LNCaP clone FGC (cell line): ENCODE measurements at regions not wholly inside any gene's neighbourhood (a gene's known extent, or its start where the extent isn't known, plus 50 kb on each side); places are given as distances from the start of the nearest gene placed in this dataset.
A peak's percentile ranks its signal among the peaks of the same experiment; 100 is the strongest.

Source experiments
- DNase-seq: peaks from one replicate; pipeline ENCODE4 v3.0.0-alpha.2; 2011; ENCODE audit warnings: low read depth
- H3K4me3 ChIP-seq: 2 replicates; pipeline ENCODE4 v1.5.1; 2011; ENCODE audit warnings: mild to moderate bottlenecking, low read depth, low read length, control low read depth
- CTCF ChIP-seq: IDR thresholded peaks from 2 replicates; pipeline ENCODE4 v1.5.1; 2012; ENCODE audit warnings: mild to moderate bottlenecking; ENCODE audit not compliant: control insufficient read depth, insufficient read depth; ENCODE audit errors: extremely low read depth

DNA sequence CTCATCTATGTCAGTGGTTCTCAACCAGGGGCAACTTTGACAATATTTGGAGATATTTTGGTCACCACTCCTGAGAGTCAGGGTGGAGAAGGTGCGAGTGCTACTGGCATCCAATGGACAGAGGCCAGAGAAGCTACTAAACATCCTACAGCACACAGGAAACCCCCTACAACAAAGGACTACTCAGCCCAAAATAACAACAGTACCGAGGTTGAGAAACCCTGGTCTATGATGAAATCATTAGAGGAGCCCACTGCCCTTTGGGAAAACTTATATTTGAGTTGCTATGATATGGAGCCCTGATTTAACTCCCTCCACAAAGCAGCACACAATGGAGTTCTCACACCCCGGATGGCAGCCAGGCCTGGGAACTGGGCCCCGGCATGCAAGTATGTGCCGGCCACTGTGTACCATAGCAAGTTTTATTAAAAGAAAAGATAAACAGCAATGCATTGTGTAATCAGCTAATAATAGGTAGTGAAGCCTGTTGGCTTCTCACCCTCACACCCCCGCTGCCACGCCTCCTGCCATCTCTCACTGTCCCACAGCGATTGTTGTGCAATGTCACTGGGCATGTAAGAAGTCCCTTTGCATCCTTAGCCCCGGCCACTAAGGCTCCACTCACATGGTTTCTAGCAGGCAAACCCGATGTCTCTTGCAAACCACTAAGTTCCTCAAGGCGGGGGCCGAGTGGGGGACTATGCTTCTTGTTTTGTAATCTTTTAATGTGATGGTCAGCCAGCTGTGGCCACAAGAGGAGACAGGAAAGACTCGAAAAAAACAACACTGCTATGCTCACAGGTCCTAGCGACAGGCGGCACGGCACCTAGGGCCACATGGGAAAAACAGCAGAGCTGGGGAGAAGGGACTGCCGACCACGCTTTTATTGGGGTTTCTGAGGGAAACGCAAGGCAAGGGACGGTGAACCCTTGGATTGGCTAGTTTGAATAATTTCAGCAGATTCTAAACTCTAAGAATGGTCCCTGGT lies 110.0 kb downstream of the AQP9 start:
- TF ChIP-seq CTCF = no peak
- peak; percentile 87 for DNase-seq
- no peak overlapping the region for H3K4me3 ChIP-seq

GRCh38 chr15:58249646-58250312 lies 111.6 kb downstream of the AQP9 start:
- no peak for DNase-seq
- TF ChIP-seq CTCF = no peak
- no peak overlapping the region for H3K4me3 ChIP-seq

GRCh38 chr15:58252586-58253323 lies 114.6 kb downstream of the AQP9 start:
- no peak overlapping the region for H3K4me3 ChIP-seq
- DNase-seq = no peak
- no peak for TF ChIP-seq CTCF

DNA sequence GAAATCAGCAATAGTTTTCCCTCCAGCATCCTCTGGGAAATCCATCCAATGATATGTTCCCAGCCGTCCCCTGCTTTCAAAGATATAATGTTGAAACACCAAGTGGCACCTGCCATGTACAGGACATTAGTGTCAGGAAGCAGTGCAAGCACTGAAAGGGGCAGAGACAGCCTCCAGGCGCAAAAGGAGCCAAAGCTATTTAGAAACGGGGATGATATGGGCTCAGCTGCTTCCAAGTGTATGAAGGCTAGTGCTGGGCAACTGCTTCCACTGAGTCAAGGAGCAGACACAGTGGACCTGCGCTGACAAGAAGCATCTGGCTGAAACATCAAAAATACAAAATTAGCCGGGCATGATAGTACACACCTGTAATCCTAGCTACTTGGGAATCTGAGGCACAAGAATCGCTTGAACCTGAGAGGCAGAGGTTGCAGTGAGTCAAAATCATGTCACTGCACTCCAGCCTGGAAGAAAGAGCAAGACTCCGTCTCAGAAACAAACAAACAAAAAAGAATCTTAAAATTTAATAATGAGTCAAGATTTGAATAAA lies 119.7 kb downstream of the AQP9 start:
- no peak for TF ChIP-seq CTCF
- no peak for DNase-seq

GRCh38 chr15:58258501-58259292 lies 120.5 kb downstream of the AQP9 start:
- no peak overlapping the region for H3K4me3 ChIP-seq
- no peak for DNase-seq
- TF ChIP-seq CTCF = no peak

More for the DNA sequence above, 119.7 kb downstream of the AQP9 start:
- no peak overlapping the region for H3K4me3 ChIP-seq

DNA sequence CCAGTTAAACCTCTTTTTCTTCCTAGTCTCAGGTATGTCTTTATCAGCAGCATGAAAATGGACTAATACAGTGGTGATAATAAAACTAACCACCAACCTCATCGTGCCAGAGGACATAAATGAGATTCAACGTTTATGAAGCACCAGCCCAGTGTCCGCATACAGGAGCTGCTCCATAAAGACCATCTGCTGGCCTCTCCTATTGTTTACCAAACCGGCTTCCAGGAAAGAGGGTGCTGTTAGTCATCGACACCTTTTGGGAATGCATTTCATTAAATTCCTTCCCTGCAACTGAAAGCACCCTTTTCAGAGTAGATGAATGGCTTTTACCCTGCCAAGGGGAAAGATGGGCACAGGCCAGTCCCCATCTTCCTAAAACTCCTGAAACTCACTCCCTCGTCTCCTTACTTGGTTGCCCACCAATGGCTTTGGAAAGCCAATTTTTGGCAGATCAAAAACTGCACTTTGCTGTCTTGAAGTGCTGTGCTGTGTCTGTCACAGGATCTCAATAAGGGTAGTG lies 122.1 kb downstream of the AQP9 start:
- no peak for TF ChIP-seq CTCF
- no peak overlapping the region for H3K4me3 ChIP-seq
- no peak for DNase-seq
